Endothelial cell of umbilical vein (primary cell): ENCODE measurements at regions not wholly inside any gene's neighbourhood (a gene's known extent, or its start where the extent isn't known, plus 50 kb on each side); places are given as distances from the start of the nearest gene placed in this dataset.
"Not testable (repeated sequence)": the region's sequence is repeated elsewhere in the genome, so short reads cannot be mapped to it uniquely, and the experiment has no call there.

Experiments
- BruUV-seq: library from RNA; stranded (reverse); fragments of 400-500 nt; replicated peaks from 2 replicates; lab custom pipeline; 2021; lab: Mats Ljungman, UMichigan
- CTCF ChIA-PET: fragments of 300-600, 350-600 bp; sonication (Branson Sonifier 250); formaldehyde crosslinking; loops from one replicate; lab custom pipeline; 2021; ENCODE audit warnings: antibody characterized with exemption, inconsistent platforms; lab: Charles Lee
- POLR2A ChIA-PET: fragments of 300-600, 350-600 bp; sonication (Branson Sonifier 250); formaldehyde crosslinking; loops from one replicate; lab custom pipeline; 2021; ENCODE audit warnings: antibody characterized with exemption, inconsistent platforms; lab: Charles Lee
- DNase-seq: peaks from one replicate; pipeline ENCODE4 v3.0.0-alpha.2; 2011; ENCODE audit warnings: low read depth, low spot score
- FAIRE-seq: peaks from 2 replicates; lab custom pipeline; 2011; peaks lifted over from hg19 to GRCh38; lab: Jason Lieb, UNC
- H2AFZ ChIP-seq: 2 replicates; pipeline ENCODE4 v1.6.0; 2012; ENCODE audit warnings: low read depth, low read length, control low read depth, inconsistent platforms
- H3K27ac ChIP-seq: 2 replicates; pipeline ENCODE4 v1.5.1; 2011; ENCODE audit warnings: low read depth, mild to moderate bottlenecking, control low read depth, low read length, moderate library complexity; ENCODE audit not compliant: insufficient read depth
- H3K27me3 ChIP-seq, 2 experiments: 2 replicates each; pipeline versions ENCODE4 v1.6.0 to v1.6.1; 2011; ENCODE audit warnings: low read length in 2 of 2, mixed read lengths in 1 of 2; ENCODE audit not compliant: control insufficient read depth in 2 of 2, insufficient read depth in 2 of 2
- H3K36me3 ChIP-seq, 2 experiments: 2 replicates in 1 of 2; 3 replicates in 1 of 2; pipeline ENCODE4 v1.5.1; 2011; ENCODE audit warnings: low read length in 2 of 2, mild to moderate bottlenecking in 1 of 2, moderate library complexity in 1 of 2; ENCODE audit not compliant: control insufficient read depth in 2 of 2, insufficient read depth in 2 of 2; ENCODE audit errors: extremely low read depth in 1 of 2
- H3K4me1 ChIP-seq: 3 replicates; pipeline ENCODE4 v1.5.1; 2011; ENCODE audit warnings: mild to moderate bottlenecking, low read length; ENCODE audit not compliant: control insufficient read depth, insufficient read depth; ENCODE audit errors: extremely low read depth
- H3K4me2 ChIP-seq: 2 replicates; pipeline ENCODE4 v1.6.1; 2011; ENCODE audit warnings: low read length, control low read depth, mixed read lengths; ENCODE audit not compliant: insufficient read depth
- H3K4me3 ChIP-seq, 3 experiments: fragments of 200-600 bp in 1 of 3; sonication (generic), shearing (Covaris generic) in 1 of 3; replicated peaks in 1 of 3; 2 replicates each; pipeline ENCODE4 v1.5.1; 2011 to 2016; ENCODE audit warnings: control low read depth in 3 of 3, low read length in 3 of 3, mild to moderate bottlenecking in 2 of 3, inconsistent platforms in 1 of 3, low read depth in 1 of 3, moderate library complexity in 1 of 3; ENCODE audit not compliant: insufficient read depth in 1 of 3
- H3K79me2 ChIP-seq: 2 replicates; pipeline ENCODE4 v1.6.0; 2012; ENCODE audit warnings: low read length, inconsistent platforms; ENCODE audit not compliant: control insufficient read depth, insufficient read depth
- H3K9ac ChIP-seq: replicated peaks from 2 replicates; pipeline ENCODE3; 2011; ENCODE audit warnings: low read length, control low read depth; ENCODE audit not compliant: insufficient read depth; ENCODE audit errors: extremely low read depth
- H3K9me1 ChIP-seq: replicated peaks from 3 replicates; pipeline ENCODE4 v1.6.0; 2011; ENCODE audit warnings: mild to moderate bottlenecking, low read length; ENCODE audit not compliant: control insufficient read depth, insufficient read depth; ENCODE audit errors: extremely low read depth
- H3K9me3 ChIP-seq: replicated peaks from 2 replicates; pipeline ENCODE4 v1.5.1; 2012; ENCODE audit warnings: low read length, inconsistent platforms; ENCODE audit not compliant: control insufficient read depth, insufficient read depth
- H4K20me1 ChIP-seq: replicated peaks from 2 replicates; pipeline ENCODE3; 2011; ENCODE audit warnings: mild to moderate bottlenecking, low read length; ENCODE audit not compliant: control insufficient read depth, insufficient read depth; ENCODE audit errors: extremely low read depth
- dilution Hi-C: fragments of 300-500 bp; cut with MboI; formaldehyde crosslinking; loops from one replicate; pipeline ENCODE4 v1.15.0; 2019; ENCODE audit warnings: low sequenced_read_pairs; ENCODE audit not compliant: extremely low pct_ligation_motif_present
- intact Hi-C: fragments of 100-400 bp; cut with micrococcal nuclease; formaldehyde crosslinking; loops from one replicate; pipeline ENCODE4 v1.10.0; 2022

- H3K9me1 ChIP-seq, H2AFZ ChIP-seq, POLR2A ChIA-PET, H3K4me2 ChIP-seq, H3K4me1 ChIP-seq, H3K27me3 ChIP-seq, CTCF ChIA-PET, intact Hi-C loops, DNase-seq, H3K36me3 ChIP-seq, BruUV-seq, H3K79me2 ChIP-seq, H3K9ac ChIP-seq, H4K20me1 ChIP-seq, dilution Hi-C loops, H3K27ac ChIP-seq, H3K4me3 ChIP-seq, FAIRE-seq: not testable (repeated sequence)
- peaks cover 18% of the 10 kb centered on the region for H3K9me3 ChIP-seq
Measured at GRCh38 chr21:9246010-9246409, 1275.4 kb upstream of the TPTE start.

GRCh38 chr21:9246481-9247289 lies 1274.7 kb upstream of the TPTE start:
- peaks cover 18% of the 10 kb centered on the region for H3K9me3 ChIP-seq
- H3K9ac ChIP-seq, dilution Hi-C loops, H3K27ac ChIP-seq, H3K79me2 ChIP-seq, intact Hi-C loops, H3K9me1 ChIP-seq, BruUV-seq, H4K20me1 ChIP-seq, CTCF ChIA-PET, H2AFZ ChIP-seq, H3K36me3 ChIP-seq, H3K4me2 ChIP-seq, FAIRE-seq, POLR2A ChIA-PET, H3K4me1 ChIP-seq, H3K27me3 ChIP-seq, H3K4me3 ChIP-seq: not testable (repeated sequence)
- peak; percentile 39 for DNase-seq

- intact Hi-C loops, H3K79me2 ChIP-seq, H3K4me2 ChIP-seq, H2AFZ ChIP-seq, H3K27me3 ChIP-seq, H3K4me3 ChIP-seq, CTCF ChIA-PET, H3K36me3 ChIP-seq, BruUV-seq, H3K9me1 ChIP-seq, H3K4me1 ChIP-seq, POLR2A ChIA-PET, H4K20me1 ChIP-seq, H3K27ac ChIP-seq, DNase-seq, FAIRE-seq, dilution Hi-C loops, H3K9ac ChIP-seq: not testable (repeated sequence)
- H3K9me3 ChIP-seq = peaks cover 18% of the 10 kb centered on the region
Measured at GRCh38 chr21:9247290-9247613, 1274.1 kb upstream of the TPTE start.

GRCh38 chr21:9247616-9248317 lies 1273.6 kb upstream of the TPTE start:
- H3K36me3 ChIP-seq, intact Hi-C loops, H3K79me2 ChIP-seq, FAIRE-seq, H2AFZ ChIP-seq, H3K4me3 ChIP-seq, H3K27me3 ChIP-seq, H3K9ac ChIP-seq, H3K4me2 ChIP-seq, H3K4me1 ChIP-seq, POLR2A ChIA-PET, BruUV-seq, DNase-seq, dilution Hi-C loops, H3K9me1 ChIP-seq, CTCF ChIA-PET, H4K20me1 ChIP-seq, H3K27ac ChIP-seq: not testable (repeated sequence)
- peaks cover 18% of the 10 kb centered on the region for H3K9me3 ChIP-seq
